Adrenal gland (tissue), 9 donors: ENCODE measurements at regions not wholly inside any gene's neighbourhood (a gene's known extent, or its start where the extent isn't known, plus 50 kb on each side); places are given as distances from the start of the nearest gene placed in this dataset.

Source experiments
- DNase-seq, 7 donors: peaks; one replicate each; pipeline ENCODE4 v3.0.0-alpha.2; 2019 to 2020
- H3K27ac ChIP-seq, 5 donors: fragments of 200-600 bp; sonication (generic) in 4 of 5; 1 replicate in 3 of 5; 2 replicates in 2 of 5; pipeline versions ENCODE4 v1.5.1 to v1.8.0; 2016 to 2020; ENCODE audit warnings: mild to moderate bottlenecking in 1 of 5
- H3K27me3 ChIP-seq: fragments of 200-600 bp; 2 replicates; pipeline ENCODE4 v1.8.0; 2021
- H3K36me3 ChIP-seq, 2 donors: fragments of 200-600 bp; replicated peaks in 1 of 2; 1 replicate in 1 of 2; 2 replicates in 1 of 2; pipeline versions ENCODE4 v1.5.1 to v1.8.0; 2018 to 2022
- H3K4me1 ChIP-seq, 2 donors: fragments of 200-600 bp; replicated peaks in 1 of 2; 1 replicate in 1 of 2; 2 replicates in 1 of 2; pipeline versions ENCODE4 v1.5.1 to v1.8.0; 2018 to 2021
- H3K4me3 ChIP-seq, 4 donors: fragments of 200-600 bp; sonication (generic) in 3 of 4; one replicate each; pipeline ENCODE4 v1.5.1; 2016 to 2018
- H3K9me3 ChIP-seq, 3 donors: fragments of 200-600 bp; sonication (generic) in 1 of 3; replicated peaks in 1 of 3; 1 replicate in 2 of 3; 2 replicates in 1 of 3; pipeline versions ENCODE4 v1.5.1 to v1.8.0; 2016 to 2021
- CTCF ChIP-seq, 6 experiments: fragments of 450-650 bp in 4 of 6; fragments of 200-600 bp in 2 of 6; sonication (generic) in 1 of 6; IDR thresholded peaks; 1 replicate in 5 of 6; 2 replicates in 1 of 6; pipeline versions ENCODE4 v1.5.1 to v1.8.0; 2016 to 2021; ENCODE audit warnings: antibody characterized with exemption in 6 of 6, mild to moderate bottlenecking in 2 of 6, moderate library complexity in 1 of 6
- POLR2A ChIP-seq, 2 donors: fragments of 450-650 bp; IDR thresholded peaks; one replicate each; pipeline ENCODE4 v1.6.1; 2017; ENCODE audit warnings: antibody characterized with exemption in 2 of 2, mild to moderate bottlenecking in 2 of 2, moderate library complexity in 1 of 2
- WGBS, 4 donors: extraction: QIAGEN DNeasy Blood & Tissue Kit in 2 of 4; methylation state at CpG; one replicate each; pipeline versions ENCODE4 v1.1.5 to v1.1.7; 2013 to 2017; 5-methylcytosine and 5-hydroxymethylcytosine counted together
- intact Hi-C, 2 donors: fragments of 100-400 bp; cut with DNase I; formaldehyde crosslinking; loops; one replicate each; pipeline versions ENCODE4 v1.14.1 to v1.15.0; 2022 to 2023
- donor health status: healthy with polysubstance abuse.
- donor health status: Bipolar disorder and iron deficiency.
- donor health status: DM: yes; HTN: yes; CAD: no.
- donor health status: DM: no; HTN: no; CAD: no.
- donor health status: DM: no; HTN: no; CAD: no.

- no peaks in the 10 kb centered on the region for H3K36me3 ChIP-seq
- no peak overlapping the region for H3K27ac ChIP-seq
- no peaks in the 10 kb centered on the region for H3K27me3 ChIP-seq
- intact Hi-C loops = no loop called here
- no peak overlapping the region for H3K4me3 ChIP-seq
- no peak for DNase-seq
- no peaks in the 10 kb centered on the region for H3K4me1 ChIP-seq
- TF ChIP-seq POLR2A (IDR thresholded peaks at IDR 0.05) = no peak
- TF ChIP-seq CTCF (IDR thresholded peaks at IDR 0.05) = no peak
- no peaks in the 10 kb centered on the region for H3K9me3 ChIP-seq
These were observed 157.5 kb upstream of the SOX9 start for GRCh38 chr17:71963351-71963750.

GRCh38 chr17:71963791-71964190 lies 157.0 kb upstream of the SOX9 start:
- TF ChIP-seq CTCF (IDR thresholded peaks at IDR 0.05) (no peak), POLR2A (IDR thresholded peaks at IDR 0.05) (no peak)
- H3K9me3 ChIP-seq = no peaks in the 10 kb centered on the region
- no peaks in the 10 kb centered on the region for H3K4me1 ChIP-seq
- no peaks in the 10 kb centered on the region for H3K27me3 ChIP-seq
- intact Hi-C loops = no loop called here
- WGBS, 4 donors = 78 to 94% (median 89%) methylated on average over 4 of the region's 4 CpGs
- H3K36me3 ChIP-seq = no peaks in the 10 kb centered on the region
- DNase-seq = no peak
- H3K4me3 ChIP-seq = no peak overlapping the region
- H3K27ac ChIP-seq = no peak overlapping the region

GRCh38 chr17:71964559-71964958 lies 156.3 kb upstream of the SOX9 start:
- WGBS, 4 donors = 25 to 39% (median 38%) methylated on average over 2 of the region's 2 CpGs
- TF ChIP-seq POLR2A (IDR thresholded peaks at IDR 0.05) (no peak), CTCF (IDR thresholded peaks at IDR 0.05) (no peak)
- intact Hi-C loops = no loop called here
- Histone ChIP-seq H3K27ac (no peak overlapping the region), H3K36me3 (no peaks in the 10 kb centered on the region), H3K27me3 (no peaks in the 10 kb centered on the region), H3K9me3 (no peaks in the 10 kb centered on the region), H3K4me1 (no peaks in the 10 kb centered on the region), H3K4me3 (no peak overlapping the region)
- DNase-seq = no peak

- TF ChIP-seq POLR2A (IDR thresholded peaks at IDR 0.05) (no peak), CTCF (IDR thresholded peaks at IDR 0.05) (no peak)
- Histone ChIP-seq H3K4me1 (no peaks in the 10 kb centered on the region), H3K4me3 (no peak overlapping the region), H3K27ac (no peak overlapping the region), H3K36me3 (no peaks in the 10 kb centered on the region), H3K9me3 (no peaks in the 10 kb centered on the region), H3K27me3 (no peaks in the 10 kb centered on the region)
- 75 to 88% (median 79%) methylated on average over 6 of the region's 6 CpGs for WGBS, 4 donors
- DNase-seq = no peak
- intact Hi-C loops = no loop called here
These were observed 154.8 kb upstream of the SOX9 start for GRCh38 chr17:71966055-71966454.
